Smooth muscle cell (in vitro differentiated cells): ENCODE measurements at regions not wholly inside any gene's neighbourhood (a gene's known extent, or its start where the extent isn't known, plus 50 kb on each side); places are given as distances from the start of the nearest gene placed in this dataset.

ENCODE experiments used
- DNase-seq: peaks from one replicate; lab custom pipeline; 2025; ENCODE audit not compliant: unreplicated experiment; lab: John Stamatoyannopoulos, UW
- H2AFZ ChIP-seq: fragments of 200-600 bp; sonication (generic); 2 replicates; pipeline ENCODE4 v1.6.0; 2016; ENCODE audit warnings: antibody characterized with exemption, low read depth, mild to moderate bottlenecking
- H3F3A ChIP-seq: fragments of 200-600 bp; sonication (generic); 2 replicates; pipeline ENCODE4 v1.6.0; 2017; ENCODE audit warnings: antibody characterized with exemption, low read depth
- H3K27ac ChIP-seq: fragments of 200-600 bp; sonication (generic); 2 replicates; pipeline ENCODE4 v1.5.1; 2016; ENCODE audit warnings: low read depth, mild to moderate bottlenecking
- H3K27me3 ChIP-seq: fragments of 200-600 bp; sonication (generic); 2 replicates; pipeline ENCODE4 v1.6.1; 2016; ENCODE audit warnings: low read depth, mild to moderate bottlenecking
- H3K36me3 ChIP-seq: fragments of 200-600 bp; sonication (generic); 2 replicates; pipeline ENCODE4 v1.5.1; 2016; ENCODE audit warnings: low read depth
- H3K4me1 ChIP-seq: fragments of 200-600 bp; sonication (generic); 2 replicates; pipeline ENCODE4 v1.5.1; 2016; ENCODE audit warnings: low read depth
- H3K4me2 ChIP-seq: fragments of 200-600 bp; sonication (generic); 2 replicates; pipeline ENCODE4 v1.6.0; 2016; ENCODE audit warnings: mild to moderate bottlenecking
- H3K4me3 ChIP-seq: fragments of 200-600 bp; sonication (generic); 2 replicates; pipeline ENCODE4 v1.5.1; 2016; ENCODE audit warnings: mild to moderate bottlenecking
- H3K79me2 ChIP-seq: fragments of 200-600 bp; sonication (generic); 2 replicates; pipeline ENCODE4 v1.6.0; 2016; ENCODE audit warnings: low read depth, mild to moderate bottlenecking
- H3K9ac ChIP-seq: fragments of 200-600 bp; sonication (generic); 2 replicates; pipeline ENCODE4 v1.6.0; 2016; ENCODE audit warnings: low read depth
- H3K9me3 ChIP-seq: fragments of 200-600 bp; sonication (generic); replicated peaks from 2 replicates; pipeline ENCODE4 v1.5.1; 2016; ENCODE audit warnings: low read depth
- H4K20me1 ChIP-seq: fragments of 200-600 bp; sonication (generic); 2 replicates; pipeline ENCODE4 v1.6.0; 2016; ENCODE audit warnings: low read depth
- CTCF ChIP-seq: fragments of 200-600 bp; sonication (generic); IDR thresholded peaks from 2 replicates; pipeline ENCODE4 v1.5.1; 2017; ENCODE audit warnings: borderline replicate concordance, mild to moderate bottlenecking, antibody characterized with exemption; ENCODE audit not compliant: insufficient read depth, poor library complexity, severe bottlenecking
- WGBS: methylation state at CpG from one replicate; pipeline ENCODE4 v1.1.7; 2016; ENCODE audit warnings: low lambda C conversion rate; 5-methylcytosine and 5-hydroxymethylcytosine counted together

GRCh38 chr5:128673000-128673399, 135.0 kb upstream of the FBN2 start:
- no peak overlapping the region for H3K4me3 ChIP-seq
- no peak overlapping the region for H2AFZ ChIP-seq
- H4K20me1 ChIP-seq: no peaks in the 10 kb centered on the region
- no peak overlapping the region for H3K4me2 ChIP-seq
- no peak overlapping the region for H3K27ac ChIP-seq
- no peaks in the 10 kb centered on the region for H3F3A ChIP-seq
- no peaks in the 10 kb centered on the region for H3K27me3 ChIP-seq
- H3K36me3 ChIP-seq: no peaks in the 10 kb centered on the region
- H3K4me1 ChIP-seq: peaks cover 21% of the 10 kb centered on the region
- no peaks in the 10 kb centered on the region for H3K79me2 ChIP-seq
- H3K9me3 ChIP-seq: no peaks in the 10 kb centered on the region
- 90% methylated on average over 3 of the region's 3 CpGs for WGBS
- no peak for DNase-seq
- TF ChIP-seq CTCF: no peak
- H3K9ac ChIP-seq: no peak overlapping the region

GRCh38 chr5:128673411-128673957, 135.4 kb upstream of the FBN2 start:
- Histone ChIP-seq H3F3A (no peaks in the 10 kb centered on the region), H3K4me2 (no peak overlapping the region), H3K79me2 (no peaks in the 10 kb centered on the region), H3K27me3 (no peaks in the 10 kb centered on the region), H3K4me1 (peaks cover 21% of the 10 kb centered on the region), H2AFZ (no peak overlapping the region), H3K27ac (no peak overlapping the region), H4K20me1 (no peaks in the 10 kb centered on the region), H3K9ac (no peak overlapping the region), H3K4me3 (no peak overlapping the region), H3K36me3 (no peaks in the 10 kb centered on the region), H3K9me3 (no peaks in the 10 kb centered on the region)
- DNase-seq: no peak
- 88% methylated on average over 1 of the region's 1 CpG for WGBS
- TF ChIP-seq CTCF: no peak

- Histone ChIP-seq H3K79me2 (no peaks in the 10 kb centered on the region), H3K4me2 (no peak overlapping the region), H3K4me1 (peaks cover 21% of the 10 kb centered on the region), H3F3A (no peaks in the 10 kb centered on the region), H2AFZ (no peak overlapping the region), H3K9me3 (no peaks in the 10 kb centered on the region), H3K4me3 (no peak overlapping the region), H3K27ac (no peak overlapping the region), H3K27me3 (no peaks in the 10 kb centered on the region), H3K36me3 (no peaks in the 10 kb centered on the region), H3K9ac (no peak overlapping the region), H4K20me1 (no peaks in the 10 kb centered on the region)
- 82% methylated on average over 3 of the region's 3 CpGs for WGBS
- no peak for TF ChIP-seq CTCF
- DNase-seq: no peak
These were observed 135.9 kb upstream of the FBN2 start for GRCh38 chr5:128673970-128674369.

- no peak overlapping the region for H3K27ac ChIP-seq
- 43% methylated on average over 3 of the region's 3 CpGs for WGBS
- peaks cover 21% of the 10 kb centered on the region for H3K4me1 ChIP-seq
- H4K20me1 ChIP-seq: no peaks in the 10 kb centered on the region
- H2AFZ ChIP-seq: no peak overlapping the region
- H3K27me3 ChIP-seq: no peaks in the 10 kb centered on the region
- H3K36me3 ChIP-seq: no peaks in the 10 kb centered on the region
- H3K4me2 ChIP-seq: no peak overlapping the region
- no peak overlapping the region for H3K9ac ChIP-seq
- no peaks in the 10 kb centered on the region for H3F3A ChIP-seq
- no peak for DNase-seq
- no peaks in the 10 kb centered on the region for H3K9me3 ChIP-seq
- peak; percentile 65 for TF ChIP-seq CTCF
- H3K79me2 ChIP-seq: no peaks in the 10 kb centered on the region
- no peak overlapping the region for H3K4me3 ChIP-seq
These were observed 136.9 kb upstream of the FBN2 start for GRCh38 chr5:128674837-128675446.
